Gastrocnemius medialis (tissue), 4 donors: ENCODE measurements at regions not wholly inside any gene's neighbourhood (a gene's known extent, or its start where the extent isn't known, plus 50 kb on each side); places are given as distances from the start of the nearest gene placed in this dataset.

ENCODE experiments used
- POLR2A ChIP-seq, 2 donors: fragments of 450-650 bp; IDR thresholded peaks; one replicate each; pipeline ENCODE4 v1.6.1; 2017; ENCODE audit warnings: antibody characterized with exemption in 2 of 2, mild to moderate bottlenecking in 2 of 2, moderate library complexity in 2 of 2
- TF ChIP-seq, protein P1 (sequence below), 5 experiments: fragments of 450-650 bp in 3 of 5; fragments of 200-600 bp in 2 of 5; sonication (generic) in 2 of 5; IDR thresholded peaks in 4 of 5; conservative IDR thresholded peaks in 1 of 5; 1 replicate in 4 of 5; 2 replicates in 1 of 5; pipeline ENCODE4 v1.5.1; 2016 to 2019; ENCODE audit warnings: antibody characterized with exemption in 5 of 5, mild to moderate bottlenecking in 3 of 5, moderate library complexity in 3 of 5

DNA sequence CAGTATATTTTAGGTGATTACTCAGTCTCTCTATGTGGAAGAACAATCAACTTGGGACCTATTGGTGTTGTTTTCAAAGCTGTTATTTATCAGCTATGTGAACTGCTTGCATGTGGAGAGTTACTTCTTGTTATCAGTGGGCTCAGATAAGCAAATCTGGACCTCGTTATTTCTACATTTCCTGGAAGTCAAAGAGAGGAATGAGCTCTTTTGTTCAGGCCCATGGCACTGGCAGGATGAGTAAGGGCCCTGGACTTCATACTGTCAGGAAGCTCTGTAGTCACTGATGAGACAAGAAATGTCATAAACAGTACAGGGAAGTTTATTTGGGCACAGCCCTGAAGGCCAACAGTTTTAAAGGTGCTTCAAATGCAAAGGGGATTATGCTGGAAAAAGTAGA, 760.6 kb upstream of the EPHA5 start:
- TF ChIP-seq POLR2A (IDR thresholded peaks at IDR 0.05), result no peak
- TF ChIP-seq, protein P1, sequence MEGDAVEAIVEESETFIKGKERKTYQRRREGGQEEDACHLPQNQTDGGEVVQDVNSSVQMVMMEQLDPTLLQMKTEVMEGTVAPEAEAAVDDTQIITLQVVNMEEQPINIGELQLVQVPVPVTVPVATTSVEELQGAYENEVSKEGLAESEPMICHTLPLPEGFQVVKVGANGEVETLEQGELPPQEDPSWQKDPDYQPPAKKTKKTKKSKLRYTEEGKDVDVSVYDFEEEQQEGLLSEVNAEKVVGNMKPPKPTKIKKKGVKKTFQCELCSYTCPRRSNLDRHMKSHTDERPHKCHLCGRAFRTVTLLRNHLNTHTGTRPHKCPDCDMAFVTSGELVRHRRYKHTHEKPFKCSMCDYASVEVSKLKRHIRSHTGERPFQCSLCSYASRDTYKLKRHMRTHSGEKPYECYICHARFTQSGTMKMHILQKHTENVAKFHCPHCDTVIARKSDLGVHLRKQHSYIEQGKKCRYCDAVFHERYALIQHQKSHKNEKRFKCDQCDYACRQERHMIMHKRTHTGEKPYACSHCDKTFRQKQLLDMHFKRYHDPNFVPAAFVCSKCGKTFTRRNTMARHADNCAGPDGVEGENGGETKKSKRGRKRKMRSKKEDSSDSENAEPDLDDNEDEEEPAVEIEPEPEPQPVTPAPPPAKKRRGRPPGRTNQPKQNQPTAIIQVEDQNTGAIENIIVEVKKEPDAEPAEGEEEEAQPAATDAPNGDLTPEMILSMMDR (IDR thresholded peaks at IDR 0.05 in 4 of 5, conservative IDR thresholded peaks at IDR 0.05 in 1 of 5), result no peak
